ENCODE measurements at regions not wholly inside any gene's neighbourhood (a gene's known extent, or its start where the extent isn't known, plus 50 kb on each side); places are given as distances from the start of the nearest gene placed in this dataset.

DNA sequence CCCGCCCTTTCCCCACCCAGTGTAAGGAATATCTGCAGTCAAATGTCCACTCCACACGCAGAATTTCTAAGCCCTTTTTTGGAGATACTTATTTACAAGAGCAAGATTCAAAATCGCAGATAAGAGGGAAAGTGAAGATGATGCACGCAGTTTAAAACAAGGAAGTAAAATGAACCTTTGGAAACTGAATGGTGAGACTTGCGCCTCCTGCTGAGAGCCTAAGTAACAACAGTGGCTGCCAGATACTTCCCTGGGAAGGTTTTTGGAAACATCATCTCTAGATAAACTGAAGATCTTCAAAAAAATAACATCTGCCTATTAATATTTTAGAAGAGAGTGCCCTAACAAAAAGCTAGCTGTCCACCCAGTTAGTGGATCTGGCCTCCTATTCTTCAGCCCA, 963.1 kb upstream of the FAT3 start:
- no peak for TF ChIP-seq TAF1 (IDR thresholded peaks at IDR 0.05; ENCODE audit: borderline replicate concordance, insufficient read depth, low read length)
- TF ChIP-seq POLR2AphosphoS5 (IDR thresholded peaks at IDR 0.05; ENCODE audit: low read depth, low read length): no peak
- no peak for TF ChIP-seq FOXP2 (optimal IDR thresholded peaks at IDR 0.05; ENCODE audit: borderline replicate concordance, extremely low read depth, extremely low read length, insufficient read depth)
- TF ChIP-seq REST (IDR thresholded peaks at IDR 0.05; ENCODE audit: insufficient read depth in 1 of 2, low read depth in 2 of 2, low read length in 2 of 2): no peak
- no peak for TF ChIP-seq SIN3A (IDR thresholded peaks at IDR 0.05; ENCODE audit: borderline replicate concordance, insufficient read depth, low read length)

- no peak for TF ChIP-seq POLR2AphosphoS5 (IDR thresholded peaks at IDR 0.05; ENCODE audit: low read depth, low read length)
- TF ChIP-seq FOXP2 (optimal IDR thresholded peaks at IDR 0.05; ENCODE audit: borderline replicate concordance, extremely low read depth, extremely low read length, insufficient read depth): no peak
- no peak for TF ChIP-seq SIN3A (IDR thresholded peaks at IDR 0.05; ENCODE audit: borderline replicate concordance, insufficient read depth, low read length)
- TF ChIP-seq TAF1 (IDR thresholded peaks at IDR 0.05; ENCODE audit: borderline replicate concordance, insufficient read depth, low read length): no peak
- no peak for TF ChIP-seq REST (IDR thresholded peaks at IDR 0.05; ENCODE audit: insufficient read depth in 1 of 2, low read depth in 2 of 2, low read length in 2 of 2)
These were observed 965.7 kb upstream of the FAT3 start for GRCh38 chr11:91258876-91259275.

DNA sequence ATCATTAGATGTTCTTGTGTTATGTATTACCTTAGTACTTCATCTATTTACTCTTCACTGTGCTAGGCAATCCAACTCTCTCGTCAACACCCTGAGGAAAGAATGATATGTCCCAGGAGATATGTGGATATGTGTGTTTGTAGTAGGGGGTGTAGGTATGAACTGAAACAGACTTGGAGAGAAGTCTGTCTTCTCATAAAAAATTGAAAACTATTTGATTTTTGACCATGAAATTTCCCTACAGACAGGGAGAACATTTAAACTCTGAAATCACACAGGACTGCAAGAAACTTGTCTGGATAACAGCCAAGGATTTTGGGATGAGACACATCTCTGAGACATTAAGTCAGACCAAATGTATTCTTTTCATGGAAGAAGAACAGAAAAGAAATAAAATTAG, 967.0 kb upstream of the FAT3 start:
- TF ChIP-seq SIN3A (IDR thresholded peaks at IDR 0.05; ENCODE audit: borderline replicate concordance, insufficient read depth, low read length) (no peak), FOXP2 (optimal IDR thresholded peaks at IDR 0.05; ENCODE audit: borderline replicate concordance, extremely low read depth, extremely low read length, insufficient read depth) (no peak), POLR2AphosphoS5 (IDR thresholded peaks at IDR 0.05; ENCODE audit: low read depth, low read length) (no peak), TAF1 (IDR thresholded peaks at IDR 0.05; ENCODE audit: borderline replicate concordance, insufficient read depth, low read length) (no peak), REST (IDR thresholded peaks at IDR 0.05; ENCODE audit: insufficient read depth in 1 of 2, low read depth in 2 of 2, low read length in 2 of 2) (no peak)

GRCh38 chr11:91248199-91248807, 976.3 kb upstream of the FAT3 start:
- TF ChIP-seq FOXP2 (optimal IDR thresholded peaks at IDR 0.05; ENCODE audit: borderline replicate concordance, extremely low read depth, extremely low read length, insufficient read depth): no peak
- no peak for TF ChIP-seq SIN3A (IDR thresholded peaks at IDR 0.05; ENCODE audit: borderline replicate concordance, insufficient read depth, low read length)
- no peak for TF ChIP-seq POLR2AphosphoS5 (IDR thresholded peaks at IDR 0.05; ENCODE audit: low read depth, low read length)
- no peak for TF ChIP-seq REST (IDR thresholded peaks at IDR 0.05; ENCODE audit: insufficient read depth in 1 of 2, low read depth in 2 of 2, low read length in 2 of 2)
- no peak for TF ChIP-seq TAF1 (IDR thresholded peaks at IDR 0.05; ENCODE audit: borderline replicate concordance, insufficient read depth, low read length)
